GM12875 (cell line): ENCODE measurements at regions not wholly inside any gene's neighbourhood (a gene's known extent, or its start where the extent isn't known, plus 50 kb on each side); places are given as distances from the start of the nearest gene placed in this dataset.

Experiments
- H3K4me3 ChIP-seq: one replicate; pipeline ENCODE4 v1.5.1; 2011; ENCODE audit warnings: low read depth, low read length, control low read depth
- CTCF ChIP-seq: IDR thresholded peaks from 2 replicates; pipeline ENCODE4 v1.5.1; 2011; ENCODE audit warnings: low read depth, mild to moderate bottlenecking, control low read depth, inconsistent platforms, low read length, moderate library complexity, borderline replicate concordance; ENCODE audit not compliant: insufficient read depth

- H3K4me3 ChIP-seq, result no peak overlapping the region
- no peak for TF ChIP-seq CTCF
These were observed 563.7 kb downstream of the PLCL1 start for GRCh38 chr2:198368089-198368488.

GRCh38 chr2:198362740-198363139 lies 558.3 kb downstream of the PLCL1 start:
- H3K4me3 ChIP-seq, result no peak overlapping the region
- no peak for TF ChIP-seq CTCF

- H3K4me3 ChIP-seq, result no peak overlapping the region
- TF ChIP-seq CTCF, result no peak
These were observed 554.9 kb downstream of the PLCL1 start for GRCh38 chr2:198359308-198359707.

GRCh38 chr2:198356157-198356556 lies 551.8 kb downstream of the PLCL1 start:
- H3K4me3 ChIP-seq, result no peak overlapping the region
- no peak for TF ChIP-seq CTCF

- TF ChIP-seq CTCF, result no peak
- H3K4me3 ChIP-seq, result no peak overlapping the region
These were observed 547.3 kb downstream of the PLCL1 start for GRCh38 chr2:198351647-198352046.

- H3K4me3 ChIP-seq, result no peak overlapping the region
- TF ChIP-seq CTCF, result no peak
These were observed 543.6 kb downstream of the PLCL1 start for GRCh38 chr2:198347946-198348345.

- no peak overlapping the region for H3K4me3 ChIP-seq
- TF ChIP-seq CTCF, result no peak
These were observed 543.0 kb downstream of the PLCL1 start for GRCh38 chr2:198347349-198347748.
